ENCODE measurements at regions not wholly inside any gene's neighbourhood (a gene's known extent, or its start where the extent isn't known, plus 50 kb on each side); places are given as distances from the start of the nearest gene placed in this dataset.

DNA sequence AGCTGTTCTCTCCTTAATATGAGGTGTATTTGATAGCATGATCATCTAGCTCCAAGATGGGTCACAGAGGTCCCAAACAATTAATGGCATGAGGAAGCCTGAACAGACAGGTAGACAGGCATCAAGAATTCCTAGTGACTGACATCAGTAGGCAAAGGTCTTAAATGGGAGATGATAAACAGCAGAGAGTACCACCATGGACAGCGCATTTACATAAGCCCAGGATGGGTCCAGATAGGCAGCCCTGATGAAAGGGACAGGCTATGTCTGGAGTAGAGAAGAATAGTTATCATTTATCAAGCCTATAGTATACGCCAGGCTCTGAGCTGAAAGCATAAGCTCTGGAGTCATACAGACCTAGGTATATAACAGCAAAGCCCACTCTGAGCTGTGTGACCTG lies 434.7 kb upstream of the SETBP1 start:
- TF ChIP-seq, protein P1, sequence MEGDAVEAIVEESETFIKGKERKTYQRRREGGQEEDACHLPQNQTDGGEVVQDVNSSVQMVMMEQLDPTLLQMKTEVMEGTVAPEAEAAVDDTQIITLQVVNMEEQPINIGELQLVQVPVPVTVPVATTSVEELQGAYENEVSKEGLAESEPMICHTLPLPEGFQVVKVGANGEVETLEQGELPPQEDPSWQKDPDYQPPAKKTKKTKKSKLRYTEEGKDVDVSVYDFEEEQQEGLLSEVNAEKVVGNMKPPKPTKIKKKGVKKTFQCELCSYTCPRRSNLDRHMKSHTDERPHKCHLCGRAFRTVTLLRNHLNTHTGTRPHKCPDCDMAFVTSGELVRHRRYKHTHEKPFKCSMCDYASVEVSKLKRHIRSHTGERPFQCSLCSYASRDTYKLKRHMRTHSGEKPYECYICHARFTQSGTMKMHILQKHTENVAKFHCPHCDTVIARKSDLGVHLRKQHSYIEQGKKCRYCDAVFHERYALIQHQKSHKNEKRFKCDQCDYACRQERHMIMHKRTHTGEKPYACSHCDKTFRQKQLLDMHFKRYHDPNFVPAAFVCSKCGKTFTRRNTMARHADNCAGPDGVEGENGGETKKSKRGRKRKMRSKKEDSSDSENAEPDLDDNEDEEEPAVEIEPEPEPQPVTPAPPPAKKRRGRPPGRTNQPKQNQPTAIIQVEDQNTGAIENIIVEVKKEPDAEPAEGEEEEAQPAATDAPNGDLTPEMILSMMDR (IDR thresholded peaks at IDR 0.05; ENCODE audit: insufficient read depth, low read depth, low read length), result no peak
- TF ChIP-seq EZH2 (IDR thresholded peaks at IDR 0.05; ENCODE audit: insufficient read depth, low read length), result no peak
